GM19372 (cell line): ENCODE measurements at regions not wholly inside any gene's neighbourhood (a gene's known extent, or its start where the extent isn't known, plus 50 kb on each side); places are given as distances from the start of the nearest gene placed in this dataset.

Source experiments
- ATAC-seq: cut with Tn5 transposase; IDR thresholded peaks from one replicate; pipeline ENCODE4 v1.9.1; 2021; ENCODE audit warnings: mild to moderate bottlenecking, low read depth, moderate library complexity; ENCODE audit not compliant: unreplicated experiment

DNA sequence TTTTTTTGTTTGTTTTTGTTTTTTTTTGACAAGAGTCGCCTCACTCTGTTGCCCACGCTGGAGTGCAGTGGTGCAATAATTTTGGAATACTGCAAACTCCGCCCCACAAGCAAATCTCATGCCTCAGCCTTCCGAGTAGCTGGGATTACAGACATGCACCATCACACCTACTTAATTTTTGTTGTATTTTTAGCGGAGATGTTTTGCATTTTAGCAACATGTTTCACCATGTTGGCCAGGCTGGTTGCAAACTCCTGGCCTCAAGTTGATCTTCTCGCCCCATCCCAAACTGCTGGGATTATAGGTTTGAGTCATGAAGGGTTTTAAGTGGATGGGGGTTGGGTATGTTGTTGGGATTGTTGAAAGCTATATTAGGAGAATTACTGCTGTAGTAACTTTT, 270.9 kb upstream of the LCORL start:
- no peak for ATAC-seq

- no peak for ATAC-seq
Measured at GRCh38 chr4:18291981-18292380, 270.4 kb upstream of the LCORL start.

GRCh38 chr4:18291256-18291655, 269.7 kb upstream of the LCORL start:
- no peak for ATAC-seq

- no peak for ATAC-seq
Measured at GRCh38 chr4:18285357-18285756, 263.8 kb upstream of the LCORL start.

- ATAC-seq, result no peak
Measured at GRCh38 chr4:18278244-18278643, 256.7 kb upstream of the LCORL start.

DNA sequence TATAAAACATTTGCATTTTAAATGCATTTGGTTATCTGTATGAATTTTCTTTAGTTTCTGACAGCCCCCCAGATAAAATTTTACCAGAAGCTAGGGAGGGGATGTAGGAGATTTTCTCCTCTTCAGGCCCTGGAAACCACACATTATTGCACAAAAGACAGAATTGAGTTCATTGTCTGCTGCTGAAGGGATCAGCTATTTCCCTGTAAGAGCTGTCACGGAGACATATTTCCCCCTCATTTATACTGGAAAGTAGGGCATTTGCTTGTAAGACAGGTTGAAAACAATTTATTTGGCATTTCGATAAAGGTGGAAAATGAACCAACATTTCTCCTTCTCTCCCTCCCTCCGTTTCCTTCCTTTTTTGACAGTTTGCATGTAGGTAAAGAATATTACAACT, 241.3 kb upstream of the LCORL start:
- ATAC-seq, result no peak

DNA sequence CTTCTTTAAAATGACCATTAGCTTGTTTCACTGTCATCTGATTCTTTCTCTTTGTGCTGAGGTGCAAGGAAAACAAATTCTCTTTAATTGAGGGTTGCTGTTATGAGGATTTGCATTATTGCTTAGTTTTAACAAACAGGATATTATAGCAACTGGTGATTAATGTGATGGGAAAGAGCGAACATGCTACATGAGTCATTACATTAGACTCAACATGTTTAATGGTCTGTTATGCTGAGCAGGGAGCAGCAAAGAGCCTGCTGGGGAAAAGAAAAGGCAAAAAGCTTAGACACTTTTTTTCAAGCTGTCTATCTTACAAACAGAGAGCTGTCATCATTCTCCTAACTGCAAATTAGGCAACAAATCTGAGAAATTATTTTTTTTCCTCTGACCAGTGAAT, 230.5 kb upstream of the LCORL start:
- ATAC-seq, result no peak

DNA sequence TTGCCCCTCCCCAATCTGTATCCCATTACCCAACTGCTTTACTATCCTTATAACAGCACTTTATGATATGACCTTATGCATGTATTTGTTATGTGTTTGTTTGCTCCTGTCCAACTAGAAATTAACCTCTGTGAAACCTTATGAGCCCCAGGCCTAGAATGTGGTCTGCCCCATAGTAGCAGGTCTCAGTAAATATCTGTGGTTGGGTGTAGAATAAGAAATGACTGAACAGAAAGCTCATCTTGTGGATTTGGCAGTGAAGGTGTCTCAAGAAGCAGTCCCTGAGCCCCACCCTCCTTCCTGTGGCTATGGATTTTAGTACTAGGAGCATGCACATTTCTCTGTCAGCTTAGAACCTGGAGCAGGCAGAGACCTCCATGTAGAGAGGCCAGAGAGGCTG, 229.0 kb upstream of the LCORL start:
- ATAC-seq, result no peak

- ATAC-seq, result no peak
Measured at GRCh38 chr4:18248611-18249010, 227.1 kb upstream of the LCORL start.

- ATAC-seq, result no peak
Measured at GRCh38 chr4:18247189-18247588, 225.6 kb upstream of the LCORL start.

- no peak for ATAC-seq
Measured at GRCh38 chr4:18242919-18243693, 221.6 kb upstream of the LCORL start.

- ATAC-seq, result no peak
Measured at GRCh38 chr4:18241727-18242126, 220.2 kb upstream of the LCORL start.

DNA sequence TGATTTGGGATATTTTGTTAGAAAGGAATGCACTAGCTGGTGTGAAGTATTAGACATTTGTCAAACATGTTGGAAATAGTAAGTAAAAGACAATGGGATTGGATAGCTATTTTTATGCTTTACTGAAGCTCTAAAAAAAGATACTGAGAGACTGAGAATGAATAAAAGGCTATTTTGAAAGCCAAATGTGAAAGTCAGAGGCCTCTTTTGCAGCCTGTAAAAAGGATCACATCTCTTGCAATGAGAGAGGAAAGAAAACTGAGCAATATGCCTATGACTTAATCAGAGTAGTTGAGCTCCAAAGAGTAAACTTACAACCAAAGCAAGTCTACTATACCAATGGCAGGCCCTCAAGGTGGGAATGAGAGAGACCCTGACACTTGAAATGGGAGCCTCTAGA, 212.6 kb upstream of the LCORL start:
- no peak for ATAC-seq

- ATAC-seq, result no peak
Measured at GRCh38 chr4:18231726-18232125, 210.2 kb upstream of the LCORL start.

DNA sequence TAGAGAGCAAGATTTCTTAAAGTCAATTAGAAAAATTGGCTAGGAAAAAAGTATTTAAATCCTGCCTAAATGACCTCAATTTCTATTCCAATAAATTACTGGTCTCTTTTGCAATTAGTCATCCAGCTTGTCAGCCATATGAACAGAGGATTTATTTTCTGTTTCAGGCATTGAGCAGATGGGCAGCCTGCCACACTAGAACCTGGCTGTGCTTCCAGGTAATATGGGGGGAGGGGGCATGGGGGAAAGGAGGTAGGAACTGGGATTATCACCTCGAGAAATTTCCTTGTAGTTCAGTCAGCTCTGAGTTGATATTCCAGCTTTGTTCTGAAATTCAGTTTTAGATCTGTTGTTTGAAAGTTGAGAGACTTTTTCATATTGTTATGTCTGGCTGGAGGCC, 206.3 kb upstream of the LCORL start:
- no peak for ATAC-seq

DNA sequence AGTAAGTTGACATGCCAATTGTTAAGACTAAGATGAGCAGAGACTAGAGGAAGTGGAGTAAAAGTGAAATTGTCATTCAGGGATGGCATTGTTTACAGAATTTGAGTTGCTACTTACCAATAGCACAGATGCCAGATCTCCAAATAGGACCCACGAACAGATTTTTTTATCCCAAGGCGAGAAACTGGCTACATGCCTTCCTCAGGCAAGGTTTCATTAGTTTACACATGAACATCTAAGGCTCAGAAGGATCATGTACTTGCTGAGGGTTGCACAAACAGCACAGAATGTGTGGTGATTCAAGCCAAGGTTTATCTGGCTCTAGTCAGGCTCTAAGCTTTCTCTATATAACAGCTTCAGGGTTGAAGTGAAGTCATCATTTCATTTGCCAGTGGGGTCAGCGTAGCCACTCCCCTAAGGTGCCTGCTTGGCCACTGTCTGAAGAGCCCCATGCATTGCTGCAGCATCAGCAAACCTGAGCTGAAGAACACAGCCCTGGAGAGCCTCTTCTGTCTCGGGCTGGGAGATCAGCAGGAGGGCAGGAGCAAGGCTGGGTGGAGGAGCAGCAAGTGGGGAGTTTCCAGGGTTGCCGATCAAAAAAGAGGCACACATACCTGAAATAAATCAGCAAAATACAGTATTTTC, 193.0 kb upstream of the LCORL start:
- ATAC-seq, result no peak

DNA sequence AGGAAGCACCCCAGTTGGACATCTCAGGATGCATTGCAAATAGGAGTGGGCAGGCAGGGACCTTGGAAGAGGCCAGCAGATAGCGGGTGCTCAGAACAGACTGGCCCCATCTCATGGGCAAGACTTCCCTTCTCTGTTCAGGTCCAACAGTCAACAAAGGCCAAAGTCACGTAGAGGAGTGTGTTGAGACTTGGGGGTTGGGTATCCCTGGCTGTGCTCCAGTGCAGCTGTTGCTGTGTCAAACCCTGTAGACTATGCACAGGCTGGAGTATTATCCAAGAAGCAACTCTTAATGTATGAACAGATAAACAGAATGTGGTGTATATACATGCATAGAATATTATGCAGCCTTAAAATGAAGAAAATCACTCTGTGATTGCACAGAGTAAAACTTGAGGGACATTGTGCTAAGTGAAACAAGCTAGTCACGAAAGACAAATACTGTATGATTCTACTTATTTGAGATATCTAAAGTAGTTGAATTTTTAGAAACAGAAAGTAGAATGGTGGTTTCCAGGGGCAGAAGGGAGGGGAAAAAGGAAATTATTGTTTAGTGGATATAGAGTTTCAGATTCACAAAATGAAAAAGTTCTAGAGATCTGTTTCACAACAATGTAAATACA, 192.1 kb upstream of the LCORL start:
- ATAC-seq, result no peak

DNA sequence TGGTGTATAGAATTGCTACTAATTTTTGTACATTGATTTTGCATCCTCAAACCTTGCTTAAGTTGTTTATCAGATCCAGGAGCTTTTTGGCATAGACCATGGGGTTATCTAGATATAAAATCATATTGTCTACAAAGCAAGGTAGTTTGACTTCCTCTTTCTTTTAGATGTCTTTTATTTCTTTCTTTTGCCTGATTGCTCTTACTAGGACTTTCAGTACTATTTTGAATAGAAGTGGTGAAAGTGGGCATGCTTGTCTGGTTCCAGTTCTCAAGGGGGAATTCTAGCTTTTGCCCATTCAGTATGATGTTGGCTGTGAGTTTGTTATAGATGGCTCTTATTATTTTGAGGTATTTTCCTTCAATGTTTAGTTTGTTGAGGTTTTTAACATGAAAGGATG, 187.9 kb upstream of the LCORL start:
- peak; percentile 57 for ATAC-seq

GRCh38 chr4:18203966-18204365, 182.4 kb upstream of the LCORL start:
- ATAC-seq, result no peak

DNA sequence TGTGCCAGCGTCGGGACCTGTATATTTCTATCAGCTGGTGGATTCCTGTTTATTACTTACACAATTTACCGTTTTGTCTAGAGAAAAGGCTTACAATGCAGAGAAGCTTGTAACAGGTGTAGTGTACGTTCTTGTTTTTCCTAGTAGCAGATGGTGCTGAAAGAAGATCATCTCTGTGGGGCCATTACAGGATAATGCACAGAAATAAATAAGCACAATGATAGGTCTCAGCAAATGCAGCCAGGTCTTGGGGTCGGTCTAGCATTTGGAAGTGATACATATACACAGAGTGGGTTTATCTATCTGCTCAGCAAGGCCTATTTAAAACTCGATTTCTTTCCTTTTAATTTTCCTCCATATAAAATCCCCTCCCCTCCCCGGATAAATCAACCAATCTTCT, 180.9 kb upstream of the LCORL start:
- ATAC-seq, result no peak

- ATAC-seq, result no peak
Measured at GRCh38 chr4:18201885-18202284, 180.3 kb upstream of the LCORL start.

DNA sequence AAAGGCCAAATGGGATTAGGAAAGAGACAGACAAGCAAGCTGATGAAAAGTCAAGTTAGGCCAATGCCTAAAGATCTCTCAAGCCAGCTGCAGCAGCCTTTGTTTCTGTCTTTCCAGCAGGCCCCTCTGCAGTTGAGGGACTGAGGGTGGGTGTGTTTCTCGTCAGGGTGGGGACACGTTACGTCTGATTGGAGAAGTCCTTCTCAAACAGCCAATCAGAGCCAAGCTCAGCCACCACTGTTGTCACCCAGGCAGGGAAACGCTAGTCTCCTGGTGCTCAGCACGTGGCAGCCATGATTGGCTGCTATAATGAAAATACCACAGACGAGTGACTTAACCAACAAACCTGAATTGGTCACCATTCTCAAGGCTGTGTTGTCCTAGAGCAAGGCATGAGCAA, 177.1 kb upstream of the LCORL start:
- ATAC-seq, result no peak
